Vagina (tissue), 2 donors: ENCODE measurements at regions not wholly inside any gene's neighbourhood (a gene's known extent, or its start where the extent isn't known, plus 50 kb on each side); places are given as distances from the start of the nearest gene placed in this dataset.

Source experiments
- DNase-seq, 2 donors: peaks; one replicate each; pipeline ENCODE4 v3.0.0-alpha.2; 2017; ENCODE audit errors: extremely low spot score in 2 of 2
- H3K27ac ChIP-seq: fragments of 200-600 bp; sonication (generic); one replicate; pipeline ENCODE4 v1.5.1; 2019
- H3K27me3 ChIP-seq: fragments of 200-600 bp; sonication (generic); one replicate; pipeline ENCODE4 v1.5.1; 2019
- H3K36me3 ChIP-seq, 2 donors: fragments of 200-600 bp; sonication (generic); one replicate each; pipeline ENCODE4 v1.5.1; 2017 to 2019
- H3K4me1 ChIP-seq: fragments of 200-600 bp; sonication (generic); one replicate; pipeline ENCODE4 v1.5.1; 2019
- H3K4me3 ChIP-seq, 2 donors: fragments of 200-600 bp; sonication (generic); 1 replicate in 1 of 2; 2 replicates in 1 of 2; pipeline ENCODE4 v1.5.1; 2016 to 2019
- H3K9me3 ChIP-seq: fragments of 200-600 bp; sonication (generic); one replicate; pipeline ENCODE4 v1.5.1; 2019
- CTCF ChIP-seq, 3 experiments: fragments of 450-650 bp in 2 of 3; fragments of 200-600 bp in 1 of 3; sonication (generic) in 1 of 3; IDR thresholded peaks; one replicate each; pipeline ENCODE4 v1.5.1; 2017 to 2019; ENCODE audit warnings: antibody characterized with exemption in 3 of 3, mild to moderate bottlenecking in 2 of 3, moderate library complexity in 2 of 3
- POLR2A ChIP-seq, 2 donors: fragments of 450-650 bp; IDR thresholded peaks; one replicate each; pipeline ENCODE4 v1.6.1; 2017; ENCODE audit warnings: antibody characterized with exemption in 2 of 2, mild to moderate bottlenecking in 2 of 2, moderate library complexity in 2 of 2
- POLR2AphosphoS5 ChIP-seq, 2 donors: sonication (generic); formaldehyde crosslinking; IDR thresholded peaks; one replicate each; pipeline ENCODE4 v1.9.0; 2017; ENCODE audit warnings: antibody characterized with exemption in 2 of 2, mild to moderate bottlenecking in 2 of 2, low read depth in 1 of 2; ENCODE audit not compliant: insufficient read depth in 1 of 2
- intact Hi-C: fragments of 100-400 bp; cut with DNase I; formaldehyde crosslinking; loops from one replicate; pipeline ENCODE4 v1.15.1; 2023

- Histone ChIP-seq H3K4me3 (no peak overlapping the region), H3K4me1 (no peaks in the 10 kb centered on the region), H3K27me3 (no peaks in the 10 kb centered on the region), H3K36me3 (no peaks in the 10 kb centered on the region), H3K27ac (no peak overlapping the region), H3K9me3 (no peaks in the 10 kb centered on the region)
- intact Hi-C loops = no loop called here
- no peak for TF ChIP-seq POLR2A (IDR thresholded peaks at IDR 0.05)
- no peak for TF ChIP-seq CTCF (IDR thresholded peaks at IDR 0.05)
- no peak for TF ChIP-seq POLR2AphosphoS5 (IDR thresholded peaks at IDR 0.05; ENCODE audit: insufficient read depth in 1 of 2, low read depth in 1 of 2)
- no peak for DNase-seq
Measured at GRCh38 chr12:87687362-87687761, 341.8 kb downstream of the C12orf50 start.

GRCh38 chr12:87685696-87686095, 343.5 kb downstream of the C12orf50 start:
- intact Hi-C loops = no loop called here
- Histone ChIP-seq H3K4me1 (no peaks in the 10 kb centered on the region), H3K9me3 (no peaks in the 10 kb centered on the region), H3K36me3 (no peaks in the 10 kb centered on the region), H3K27ac (no peak overlapping the region), H3K27me3 (no peaks in the 10 kb centered on the region), H3K4me3 (no peak overlapping the region)
- no peak for TF ChIP-seq CTCF (IDR thresholded peaks at IDR 0.05)
- TF ChIP-seq POLR2AphosphoS5 (IDR thresholded peaks at IDR 0.05; ENCODE audit: insufficient read depth in 1 of 2, low read depth in 1 of 2) = no peak
- TF ChIP-seq POLR2A (IDR thresholded peaks at IDR 0.05) = no peak
- DNase-seq = no peak

GRCh38 chr12:87679251-87679650, 349.9 kb downstream of the C12orf50 start:
- intact Hi-C loops = no loop called here
- Histone ChIP-seq H3K4me3 (no peak overlapping the region), H3K9me3 (no peaks in the 10 kb centered on the region), H3K27ac (no peak overlapping the region), H3K36me3 (no peaks in the 10 kb centered on the region), H3K4me1 (peaks cover 8% of the 10 kb centered on the region), H3K27me3 (no peaks in the 10 kb centered on the region)
- no peak for TF ChIP-seq POLR2AphosphoS5 (IDR thresholded peaks at IDR 0.05; ENCODE audit: insufficient read depth in 1 of 2, low read depth in 1 of 2)
- no peak for TF ChIP-seq POLR2A (IDR thresholded peaks at IDR 0.05)
- TF ChIP-seq CTCF (IDR thresholded peaks at IDR 0.05) = no peak
- no peak for DNase-seq

GRCh38 chr12:87678453-87678852, 350.7 kb downstream of the C12orf50 start:
- Histone ChIP-seq H3K27ac (no peak overlapping the region), H3K27me3 (no peaks in the 10 kb centered on the region), H3K36me3 (no peaks in the 10 kb centered on the region), H3K4me3 (no peak overlapping the region), H3K4me1 (peaks cover 8% of the 10 kb centered on the region), H3K9me3 (no peaks in the 10 kb centered on the region)
- no peak for DNase-seq
- TF ChIP-seq POLR2AphosphoS5 (IDR thresholded peaks at IDR 0.05; ENCODE audit: insufficient read depth in 1 of 2, low read depth in 1 of 2) = no peak
- no peak for TF ChIP-seq CTCF (IDR thresholded peaks at IDR 0.05)
- TF ChIP-seq POLR2A (IDR thresholded peaks at IDR 0.05) = no peak
- intact Hi-C loops = no loop called here

GRCh38 chr12:87676731-87677130, 352.5 kb downstream of the C12orf50 start:
- intact Hi-C loops = no loop called here
- TF ChIP-seq CTCF (IDR thresholded peaks at IDR 0.05) (no peak), POLR2AphosphoS5 (IDR thresholded peaks at IDR 0.05; ENCODE audit: insufficient read depth in 1 of 2, low read depth in 1 of 2) (no peak), POLR2A (IDR thresholded peaks at IDR 0.05) (no peak)
- Histone ChIP-seq H3K36me3 (no peaks in the 10 kb centered on the region), H3K27me3 (no peaks in the 10 kb centered on the region), H3K27ac (no peak overlapping the region), H3K9me3 (no peaks in the 10 kb centered on the region), H3K4me3 (no peak overlapping the region), H3K4me1 (peaks cover 8% of the 10 kb centered on the region)
- no peak for DNase-seq
